HCT116 (cell line): ENCODE measurements at regions not wholly inside any gene's neighbourhood (a gene's known extent, or its start where the extent isn't known, plus 50 kb on each side); places are given as distances from the start of the nearest gene placed in this dataset.

Source experiments
- CTCF ChIP-seq, 3 experiments: fragments of 200-600 bp in 1 of 3; sonication (generic) in 1 of 3; IDR thresholded peaks in 2 of 3; conservative IDR thresholded peaks in 1 of 3; 2 replicates each; pipeline ENCODE4 v1.5.1; 2012 to 2017; ENCODE audit warnings: low read depth in 2 of 3, low read length in 2 of 3, antibody characterized with exemption in 1 of 3, borderline replicate concordance in 1 of 3, control low read depth in 1 of 3, mild to moderate bottlenecking in 1 of 3, mixed read lengths in 1 of 3, mixed run types in 1 of 3, moderate library complexity in 1 of 3; ENCODE audit not compliant: insufficient read depth in 1 of 3
- POLR2A ChIP-seq: IDR thresholded peaks from 2 replicates; pipeline ENCODE4 v1.7.0; 2011; ENCODE audit warnings: borderline replicate concordance; ENCODE audit not compliant: insufficient read depth, insufficient read length; ENCODE audit errors: extremely low read depth

- TF ChIP-seq CTCF (IDR thresholded peaks at IDR 0.05 in 2 of 3, conservative IDR thresholded peaks at IDR 0.05 in 1 of 3; ENCODE audit: borderline replicate concordance in 1 of 3, insufficient read depth in 1 of 3, low read depth in 2 of 3, low read length in 2 of 3) (no peak), POLR2A (no peak)
These were observed 75.9 kb upstream of the DYNAP start for GRCh38 chr18:54515149-54515548.
